Fibroblast of skin of scalp (primary cell): ENCODE measurements at regions not wholly inside any gene's neighbourhood (a gene's known extent, or its start where the extent isn't known, plus 50 kb on each side); places are given as distances from the start of the nearest gene placed in this dataset.

Experiments
- DNase-seq: peaks from one replicate; pipeline ENCODE4 v3.0.0-alpha.2; 2013

DNA sequence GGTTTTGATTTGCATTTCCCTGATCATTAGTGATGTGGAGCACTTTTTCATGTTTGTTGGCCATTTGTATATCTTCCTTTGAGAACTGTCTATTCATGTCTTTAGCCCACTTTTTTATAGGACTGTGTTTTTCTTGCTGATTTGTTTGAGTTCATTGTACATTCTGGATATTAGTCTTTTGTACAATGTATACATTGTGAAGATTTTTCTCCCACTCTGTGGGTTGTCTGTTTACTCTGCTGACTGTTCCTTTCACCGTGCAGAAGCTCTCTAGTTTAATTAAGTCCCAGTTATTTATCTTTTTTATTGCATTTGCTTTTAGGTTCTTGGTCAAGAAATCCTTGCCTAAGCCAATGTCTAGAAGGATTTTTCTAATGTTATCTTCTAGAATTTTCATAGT is 91.1 kb upstream of the ATP11B start:
- no peak for DNase-seq

DNA sequence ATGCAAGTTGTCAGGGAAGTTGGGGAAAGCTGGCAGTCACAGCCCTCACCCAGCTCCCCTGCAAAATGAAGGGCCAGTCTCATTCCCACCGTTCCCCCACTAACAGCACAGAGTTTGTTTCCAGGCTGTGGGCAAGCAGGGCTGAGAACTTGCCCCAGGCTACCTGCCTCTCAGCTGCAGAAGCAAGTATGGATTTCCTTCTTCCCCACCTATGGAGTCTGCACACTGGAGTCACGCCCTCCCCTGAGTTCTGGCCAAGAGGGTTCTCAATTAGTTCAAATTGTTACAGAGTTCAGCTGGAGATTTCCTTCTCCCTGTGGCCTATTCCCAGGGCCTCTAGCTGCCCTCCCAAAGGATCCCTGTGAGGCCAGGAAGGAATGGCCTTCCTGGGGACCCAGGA is 90.1 kb upstream of the ATP11B start:
- DNase-seq = no peak

DNA sequence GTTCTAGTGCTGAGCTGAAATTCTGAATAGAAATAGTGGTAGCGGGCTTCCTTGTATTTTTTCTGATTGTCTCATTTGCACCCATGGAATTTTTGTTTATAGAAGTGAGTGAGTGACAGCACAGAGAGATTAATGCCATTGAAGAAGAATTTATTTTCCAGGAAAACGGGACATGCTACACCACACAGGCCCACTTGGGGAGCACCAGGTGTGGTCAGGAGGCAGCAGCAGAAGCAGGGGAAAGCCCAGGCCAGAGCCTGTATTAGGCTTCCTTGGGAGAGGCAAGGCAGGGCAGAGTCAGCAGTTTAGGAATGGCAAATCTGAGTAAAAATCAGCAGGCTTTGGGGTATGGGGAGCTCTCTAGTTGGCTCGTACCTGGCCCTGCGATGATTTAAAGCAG is 88.4 kb upstream of the ATP11B start:
- DNase-seq = no peak

DNA sequence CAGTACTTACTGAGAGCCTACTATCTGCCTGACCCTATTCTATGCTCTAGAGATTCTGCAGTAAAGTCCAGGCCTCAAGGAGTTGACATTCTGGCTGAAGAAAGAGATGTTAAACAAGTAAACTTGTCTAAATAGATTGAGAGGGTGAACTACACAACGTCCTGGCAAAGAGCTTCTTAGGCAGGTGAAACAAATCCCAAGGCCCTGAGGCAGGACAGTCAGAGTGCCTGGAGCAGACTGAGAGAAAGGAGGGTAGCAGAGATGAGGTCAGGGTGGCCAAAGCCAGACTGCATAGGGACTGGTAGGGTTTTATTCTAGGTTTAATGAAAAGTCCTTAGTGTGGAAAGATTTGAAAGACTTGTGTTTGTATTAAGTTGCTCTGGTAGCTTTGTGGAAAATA is 84.5 kb upstream of the ATP11B start:
- no peak for DNase-seq

DNA sequence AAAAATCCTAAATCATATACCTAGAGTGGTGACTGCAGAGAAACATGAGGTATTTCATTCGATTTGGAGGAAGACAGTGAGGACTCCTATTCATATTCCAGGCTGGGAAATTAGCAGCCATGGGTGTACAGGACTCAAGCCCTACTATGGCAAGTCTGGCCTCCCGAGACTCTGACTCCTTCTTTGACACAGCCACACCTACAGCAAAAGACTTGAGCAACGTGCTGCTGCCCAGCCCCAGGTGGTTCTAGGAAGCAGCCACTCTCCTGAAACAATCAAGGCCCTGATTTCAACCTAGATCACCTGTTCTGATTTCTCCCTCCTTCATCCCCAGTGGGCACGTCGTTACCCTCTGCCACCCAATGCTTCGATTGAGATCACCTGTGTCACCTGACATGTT is 84.0 kb upstream of the ATP11B start:
- no peak for DNase-seq

DNA sequence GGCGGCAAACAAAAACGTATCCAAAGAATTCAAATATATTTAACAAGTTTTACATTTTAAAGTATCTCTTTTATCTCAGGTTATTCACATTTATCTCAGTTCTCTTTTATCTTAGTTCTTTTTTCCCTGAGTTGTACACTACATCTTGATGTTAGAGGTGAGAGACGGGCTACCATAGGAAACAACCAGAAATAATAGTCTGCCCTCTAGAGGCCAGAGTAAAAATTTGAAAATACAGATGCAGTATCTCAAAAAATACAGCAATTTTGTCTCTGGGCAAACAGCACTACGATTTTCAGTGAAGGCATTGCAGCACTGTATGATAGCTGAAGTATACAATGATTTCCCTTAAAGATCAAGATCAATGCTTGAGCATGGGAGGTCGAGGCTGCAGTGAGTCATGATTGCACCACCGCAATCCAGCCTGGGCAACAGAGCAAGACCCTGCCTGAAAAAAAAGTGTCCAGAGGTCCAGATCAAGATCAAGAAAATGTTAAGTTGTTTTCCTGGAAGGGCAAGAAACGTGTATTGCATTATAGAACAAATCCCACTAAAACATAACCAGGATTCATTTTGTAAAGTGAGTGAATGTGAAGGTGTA is 82.6 kb upstream of the ATP11B start:
- DNase-seq = peak; percentile 26

DNA sequence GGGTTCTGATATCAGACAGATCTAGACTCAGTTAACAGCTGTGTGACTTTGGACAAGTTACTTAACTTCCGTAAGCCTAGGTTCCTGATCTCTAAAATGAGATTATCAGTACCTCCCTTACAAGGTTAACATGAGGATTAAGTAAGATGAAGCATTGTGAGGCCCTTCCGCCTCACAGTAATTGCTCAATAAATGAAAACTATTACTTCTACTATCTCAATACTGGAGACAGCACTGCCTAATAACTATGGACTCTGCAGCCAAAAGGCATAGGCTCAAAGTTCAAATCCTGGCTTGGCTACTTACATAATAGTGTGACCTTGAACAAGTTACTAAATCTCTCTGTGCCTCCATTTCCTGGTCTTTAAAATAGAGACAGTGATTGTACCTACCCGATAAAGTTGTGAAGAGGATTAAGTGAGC is 82.0 kb upstream of the ATP11B start:
- DNase-seq = no peak

DNA sequence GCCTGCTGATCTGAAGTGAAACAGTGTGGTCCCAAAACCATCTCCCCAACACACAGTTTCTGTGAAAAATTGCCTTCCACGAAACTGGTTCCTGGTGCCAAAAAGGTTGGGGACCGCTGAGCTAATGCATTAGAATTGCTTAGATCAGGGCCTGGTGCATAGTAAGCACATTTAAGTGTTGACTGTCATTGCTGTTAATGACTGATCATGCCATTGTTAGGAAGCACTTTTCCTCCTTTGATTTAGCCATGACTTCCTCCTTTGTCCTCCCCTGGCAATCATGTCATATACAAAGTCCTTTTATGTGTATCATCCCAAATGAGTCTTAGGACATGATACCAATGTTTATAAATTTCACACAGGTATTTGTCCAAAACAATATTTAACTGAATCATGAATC is 81.5 kb upstream of the ATP11B start:
- DNase-seq = no peak

DNA sequence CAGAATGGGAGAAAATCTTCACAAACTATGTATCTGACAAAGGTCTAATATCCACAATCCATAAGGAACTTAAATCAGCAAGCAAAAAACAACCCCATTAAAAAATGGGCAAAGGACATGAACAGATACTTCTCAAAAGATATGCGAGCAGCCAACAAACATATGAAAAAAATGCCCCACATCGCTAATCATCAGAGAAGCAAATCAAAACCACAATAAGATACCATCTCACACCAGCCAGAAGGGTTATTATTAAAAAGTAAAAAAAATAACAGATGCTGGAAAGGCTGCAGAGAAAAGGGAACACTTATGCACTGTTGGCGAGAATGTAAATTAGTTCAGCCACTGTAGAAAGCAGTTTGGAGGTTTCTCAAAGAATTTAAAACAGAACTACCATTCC is 80.2 kb upstream of the ATP11B start:
- DNase-seq = no peak

DNA sequence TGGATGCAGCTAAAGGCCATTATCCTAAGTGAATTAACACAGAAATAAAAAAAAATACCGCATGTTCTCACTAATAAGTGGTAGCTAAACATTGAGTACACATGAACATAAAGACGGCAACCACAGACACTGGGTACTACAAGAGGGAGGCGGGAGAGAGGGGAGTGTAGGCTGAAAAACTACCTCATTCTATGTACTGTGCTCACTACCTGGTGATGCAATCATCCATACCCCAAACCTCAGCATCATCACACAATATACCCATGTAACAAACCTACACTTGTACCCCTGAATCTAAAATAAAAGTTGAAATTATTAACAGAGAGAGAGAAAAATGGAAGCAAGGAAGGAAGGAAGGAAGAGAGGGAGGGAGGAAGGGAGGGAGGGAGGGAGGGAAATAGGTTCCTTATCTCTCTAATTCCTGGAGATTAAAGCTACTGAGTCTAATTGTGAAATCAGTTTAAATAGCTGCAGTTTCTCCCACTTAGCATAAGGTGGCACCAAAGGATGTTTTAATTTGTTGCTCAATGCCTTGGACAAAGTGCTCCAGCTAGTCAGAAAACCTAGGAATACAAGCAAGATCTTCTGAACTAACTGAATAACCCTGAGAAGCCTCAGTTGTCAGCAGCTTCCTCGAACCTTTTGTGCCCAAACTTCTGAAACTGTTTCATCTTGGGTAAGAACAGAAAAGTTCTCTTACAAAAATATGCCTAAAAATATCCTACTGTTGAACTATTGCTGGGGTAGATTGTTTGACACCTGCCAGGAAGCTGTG is 79.4 kb upstream of the ATP11B start:
- DNase-seq = peak; percentile 70

DNA sequence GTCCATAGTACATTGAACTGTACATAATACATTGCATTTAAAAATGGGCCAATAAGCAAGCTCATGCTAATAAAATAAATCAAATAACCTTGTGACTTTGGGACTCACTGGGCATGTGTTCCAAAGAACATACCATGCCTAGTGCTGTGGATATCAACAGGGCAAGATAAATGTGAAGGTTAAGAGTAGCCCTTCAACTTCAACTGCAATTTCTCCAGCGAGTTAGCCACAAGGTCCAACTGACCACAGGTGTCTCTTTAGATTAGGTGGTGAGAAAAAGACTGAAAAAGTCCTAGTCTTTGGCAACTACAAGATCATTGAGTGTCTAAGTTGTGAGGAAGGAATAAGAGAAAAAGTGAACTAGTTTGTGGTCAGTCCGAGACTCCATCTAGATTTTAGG is 78.3 kb upstream of the ATP11B start:
- no peak for DNase-seq

DNA sequence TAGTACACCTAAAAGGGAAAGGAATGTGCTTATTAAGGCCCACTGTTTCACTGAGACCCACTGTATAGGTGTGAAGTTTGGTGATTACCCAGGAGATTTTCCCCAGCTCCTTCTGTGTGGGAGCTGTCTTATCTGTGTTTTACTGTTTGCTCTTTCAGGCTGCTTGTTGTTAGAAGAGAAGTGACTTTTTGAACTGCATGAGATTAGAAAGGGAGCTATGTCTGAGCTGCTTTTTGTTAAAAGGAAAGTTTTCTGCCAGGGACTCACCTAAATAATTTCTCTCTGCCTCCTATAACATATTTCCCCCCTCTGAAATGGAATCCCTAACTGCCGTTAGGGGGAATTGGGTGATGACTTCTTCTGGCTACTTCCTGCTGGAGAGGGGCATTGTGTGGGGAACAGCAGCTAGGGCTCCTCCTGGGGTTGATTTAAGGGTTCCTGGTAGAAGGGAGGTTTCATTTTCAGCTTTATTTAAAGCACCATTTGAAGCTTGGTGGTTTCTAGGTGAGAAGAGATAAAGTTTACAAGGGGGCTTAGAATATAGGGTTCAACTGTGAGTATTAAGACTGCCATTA is 77.1 kb upstream of the ATP11B start:
- DNase-seq = no peak

DNA sequence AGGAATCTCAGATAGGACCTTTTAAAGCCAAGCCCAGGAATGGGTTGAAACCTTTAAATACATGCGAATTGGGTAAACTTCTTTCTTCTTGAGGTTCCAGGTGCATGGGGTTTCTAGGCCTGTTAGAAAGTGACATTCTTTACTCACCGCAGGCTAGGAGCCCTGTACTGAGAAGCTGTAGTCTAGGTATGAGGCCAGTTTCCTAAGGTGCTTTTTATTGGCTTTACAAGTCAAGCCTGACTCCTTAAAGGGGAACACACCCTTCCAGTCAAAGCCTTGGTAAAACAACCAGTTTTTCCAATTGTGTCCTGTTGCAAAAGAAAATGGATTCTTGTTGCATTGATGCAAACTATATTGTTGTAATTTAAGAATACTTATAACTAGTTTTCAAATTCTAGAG is 76.1 kb upstream of the ATP11B start:
- DNase-seq = no peak

DNA sequence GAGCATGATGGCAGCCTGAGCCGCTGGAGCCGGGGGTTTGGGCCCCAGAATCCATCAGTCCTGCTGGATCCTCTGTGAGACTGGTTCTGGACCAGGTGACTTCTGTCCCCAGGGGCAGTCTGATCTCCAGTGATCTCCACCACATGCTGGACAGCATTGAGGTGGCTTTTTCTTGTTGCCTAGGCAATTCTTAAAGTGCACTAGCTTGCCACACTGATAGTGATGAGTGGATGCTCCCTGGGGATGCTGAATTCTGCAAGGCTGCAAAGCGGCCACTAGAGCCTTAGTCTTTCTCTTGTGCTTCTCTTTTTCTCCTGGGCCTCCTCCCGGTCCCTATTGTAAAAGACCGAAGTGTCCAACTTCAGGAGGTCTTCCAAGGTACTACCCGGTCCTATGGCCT is 70.4 kb upstream of the ATP11B start:
- peak; percentile 13 for DNase-seq

DNA sequence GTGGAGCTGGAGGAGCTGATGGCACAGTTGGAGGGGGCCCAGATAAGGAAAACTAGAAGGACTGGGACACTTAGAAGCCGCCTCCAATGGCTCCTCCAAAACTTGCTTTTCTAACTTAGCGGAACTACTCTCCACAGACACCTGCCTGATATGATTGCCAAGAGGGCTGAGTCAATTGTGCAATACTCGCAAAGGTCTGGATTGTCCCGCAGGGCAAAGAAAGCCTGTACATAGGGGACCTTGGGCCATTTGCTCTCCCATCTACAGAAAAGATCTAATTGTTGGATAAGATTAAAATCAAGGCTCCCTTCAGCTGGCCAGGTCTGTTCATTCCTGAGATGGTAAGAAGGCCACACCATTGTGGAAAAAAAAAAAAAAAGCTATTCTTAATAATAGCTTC is 69.7 kb upstream of the ATP11B start:
- DNase-seq = no peak

DNA sequence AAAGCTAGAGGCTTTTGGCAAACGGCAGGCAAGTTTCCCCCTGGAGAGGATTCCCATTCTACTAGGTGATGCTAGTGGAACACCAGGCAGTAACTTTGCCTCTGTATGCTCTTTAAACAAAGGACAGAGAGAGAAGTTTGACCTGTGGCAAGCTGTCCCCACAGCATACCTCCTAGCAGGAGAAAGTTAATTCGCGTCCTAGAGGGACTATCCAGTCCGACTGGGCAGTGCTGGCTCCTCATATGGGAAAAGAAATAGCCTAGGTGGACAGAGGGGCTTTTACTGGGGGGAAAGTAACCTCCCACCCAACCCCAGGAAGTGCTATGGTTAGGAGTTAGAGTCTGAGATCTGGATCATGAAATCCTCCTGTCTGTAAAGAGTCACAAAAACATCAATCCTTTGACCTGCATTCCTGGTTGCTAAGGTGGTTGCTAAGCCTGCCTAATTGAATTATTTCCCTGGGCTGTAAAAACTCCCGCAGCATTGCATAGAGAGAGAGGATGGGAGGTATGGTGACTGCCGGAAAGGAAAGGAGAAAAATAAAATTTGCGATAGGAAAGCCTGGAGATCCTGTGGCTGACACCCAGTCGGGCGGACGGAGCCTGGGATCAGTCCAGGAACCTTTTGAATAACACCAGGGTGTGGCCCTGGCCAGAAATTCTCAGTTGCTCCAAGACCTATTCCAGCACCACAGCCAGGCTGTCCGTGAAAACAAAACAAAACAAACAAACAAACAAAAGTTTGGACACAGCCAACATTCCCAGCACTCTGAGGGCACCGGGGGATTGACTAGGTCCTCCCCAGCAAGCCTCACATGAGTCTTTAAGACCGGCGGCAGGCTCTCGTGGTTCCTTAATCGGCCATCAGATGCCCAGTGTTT is 67.7 kb upstream of the ATP11B start:
- peak; percentile 14 for DNase-seq

DNA sequence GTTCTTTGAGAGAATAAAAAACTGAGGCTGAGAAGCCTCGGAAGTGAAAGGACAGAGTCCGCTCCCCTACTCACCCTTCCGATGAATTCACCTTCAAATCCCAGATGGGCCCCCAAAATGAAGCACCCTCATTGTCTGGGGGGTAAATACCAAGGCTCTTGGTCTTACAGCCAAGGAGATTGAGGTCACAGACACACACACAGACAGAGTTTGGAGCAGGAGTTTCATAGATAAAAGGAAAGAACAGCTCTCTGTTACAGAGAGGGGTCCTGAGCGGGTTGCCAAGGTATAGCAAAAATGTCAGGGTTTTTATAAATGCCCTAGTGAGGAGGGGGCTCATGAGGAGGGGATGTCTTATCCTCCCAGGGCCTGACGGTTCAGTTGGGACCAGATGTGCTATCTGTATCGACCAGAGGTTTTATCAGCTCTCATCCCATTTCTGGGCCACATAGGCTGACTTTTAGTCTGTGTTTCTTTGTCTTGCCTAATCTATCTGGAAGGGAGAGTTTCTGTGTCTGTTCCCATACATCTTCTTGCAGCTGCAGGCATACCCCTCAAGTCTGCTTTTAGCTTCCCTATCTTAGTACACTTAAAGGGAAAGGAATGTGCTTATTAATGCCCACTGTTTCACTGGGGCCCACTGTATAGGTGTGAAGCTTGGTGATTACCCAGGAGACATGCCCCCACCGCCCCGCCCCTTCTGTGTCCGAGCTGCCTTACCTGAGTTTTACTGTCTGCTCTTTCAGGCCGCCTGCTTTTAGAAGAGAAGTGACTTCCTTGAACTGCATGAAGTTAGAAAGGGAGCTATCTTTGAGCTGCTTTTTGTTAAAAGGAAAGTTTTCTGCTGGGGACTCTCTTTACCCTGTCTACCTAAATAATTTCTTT is 66.8 kb upstream of the ATP11B start:
- no peak for DNase-seq

DNA sequence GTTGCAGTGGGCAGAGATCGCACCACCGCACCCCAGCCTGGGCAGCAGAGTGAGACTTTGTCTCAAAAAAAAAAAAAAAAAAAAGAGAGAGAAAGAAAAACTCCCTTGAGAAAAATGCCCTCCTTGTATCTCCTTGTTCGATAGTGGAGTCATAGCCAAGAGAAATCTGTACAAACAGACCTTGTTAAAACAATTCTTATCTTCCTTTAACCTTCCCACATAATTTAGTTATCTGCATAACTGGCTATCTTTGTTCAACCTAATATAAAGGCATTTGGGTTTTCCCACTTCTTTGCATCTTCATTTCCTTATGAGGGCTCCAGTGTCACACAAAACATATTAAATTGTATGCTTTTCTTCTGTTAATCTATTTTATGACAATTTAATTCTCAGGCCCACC is 65.1 kb upstream of the ATP11B start:
- no peak for DNase-seq

DNA sequence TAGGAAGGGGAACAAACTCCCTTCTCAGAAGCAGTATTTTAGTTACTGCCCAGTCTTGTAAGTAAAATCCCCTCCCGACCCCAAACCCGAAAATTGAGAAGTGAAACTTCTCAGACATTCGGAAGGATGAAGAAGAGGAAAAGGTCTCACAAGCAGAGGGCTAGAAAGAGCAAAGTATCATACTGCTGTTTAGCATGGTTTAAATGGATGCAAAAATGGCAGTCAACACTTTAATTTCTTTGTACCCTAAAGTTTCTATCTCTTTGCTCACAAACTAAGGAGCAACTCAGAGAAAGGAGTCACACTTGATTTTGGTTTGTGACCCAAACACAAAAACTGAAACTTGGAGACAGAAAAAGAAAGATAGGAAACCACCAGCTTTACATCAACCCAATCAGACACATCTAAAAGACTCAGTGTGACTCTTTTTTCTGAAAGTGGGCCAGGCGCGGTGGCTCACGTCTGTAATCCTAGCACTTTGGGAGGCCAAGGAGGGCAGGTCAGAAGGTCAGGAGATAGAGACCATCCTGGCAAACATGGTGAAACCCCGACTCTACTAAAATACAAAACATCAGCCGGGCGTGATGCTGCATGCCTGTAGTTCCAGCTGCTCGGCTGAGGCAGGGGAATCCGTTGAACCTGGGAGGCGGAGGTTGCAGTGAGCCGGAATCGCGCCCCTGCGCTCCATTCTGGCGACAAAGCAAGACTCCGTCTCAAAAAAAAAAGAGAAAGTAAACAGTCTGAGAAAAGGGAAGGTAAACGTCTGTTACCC is 63.2 kb upstream of the ATP11B start:
- DNase-seq = no peak

DNA sequence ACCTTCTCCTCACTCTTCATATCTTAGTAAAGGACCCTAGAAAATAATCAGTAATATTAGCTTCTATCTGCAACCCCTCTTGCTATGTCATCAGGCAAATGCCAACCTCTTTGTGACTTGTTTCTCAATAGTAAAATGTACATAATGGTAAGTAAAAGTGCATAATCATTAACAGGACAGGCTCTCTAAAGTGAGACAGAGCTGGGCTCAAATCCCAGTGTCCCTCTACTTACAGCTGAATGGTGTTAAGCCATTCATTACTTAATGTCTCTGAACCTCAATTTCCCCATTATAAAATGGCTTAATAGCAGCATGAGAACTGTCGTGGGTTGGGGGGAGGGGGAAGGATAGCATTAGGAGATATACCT is 62.6 kb upstream of the ATP11B start:
- no peak for DNase-seq

DNA sequence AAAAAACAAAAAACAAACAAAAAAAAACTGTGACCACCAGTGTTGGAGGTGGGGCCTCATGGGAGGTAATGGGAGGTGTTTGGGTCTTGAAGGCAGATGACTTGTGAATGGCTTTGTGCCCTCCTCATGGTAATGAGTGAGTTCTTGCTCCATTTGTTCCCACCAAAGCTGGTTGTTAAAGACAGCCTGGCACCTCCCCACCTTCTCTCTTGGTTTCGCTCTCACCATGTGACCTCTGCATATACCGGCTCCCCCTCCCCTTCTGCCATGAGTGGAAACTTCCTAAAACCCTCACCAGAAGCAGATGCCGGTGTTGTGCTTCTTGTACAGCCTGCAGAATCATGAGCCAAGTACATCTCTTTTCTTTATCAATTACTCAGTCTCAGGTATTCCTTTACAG is 61.5 kb upstream of the ATP11B start:
- DNase-seq = no peak
